ENCODE measurements at regions not wholly inside any gene's neighbourhood (a gene's known extent, or its start where the extent isn't known, plus 50 kb on each side); places are given as distances from the start of the nearest gene placed in this dataset.

DNA sequence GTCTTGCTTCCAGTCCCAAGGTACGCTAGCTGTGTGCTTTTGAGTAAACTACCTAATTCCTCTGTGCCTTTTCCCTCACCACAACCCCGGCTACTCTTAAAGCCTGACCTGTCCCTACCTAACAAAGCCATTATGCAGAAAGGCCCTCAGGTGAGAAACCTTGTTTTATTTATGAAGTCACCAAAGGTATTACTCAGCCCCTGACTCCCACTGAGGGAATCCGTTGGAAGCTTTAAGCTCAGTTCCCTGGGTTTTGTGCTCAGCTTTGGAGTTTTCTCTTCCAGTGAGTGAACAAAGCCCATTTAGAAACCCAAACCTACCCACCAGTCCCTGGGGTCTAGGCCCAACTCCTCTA is 90.9 kb downstream of the APIP start (continued):
- TF ChIP-seq, protein P1, sequence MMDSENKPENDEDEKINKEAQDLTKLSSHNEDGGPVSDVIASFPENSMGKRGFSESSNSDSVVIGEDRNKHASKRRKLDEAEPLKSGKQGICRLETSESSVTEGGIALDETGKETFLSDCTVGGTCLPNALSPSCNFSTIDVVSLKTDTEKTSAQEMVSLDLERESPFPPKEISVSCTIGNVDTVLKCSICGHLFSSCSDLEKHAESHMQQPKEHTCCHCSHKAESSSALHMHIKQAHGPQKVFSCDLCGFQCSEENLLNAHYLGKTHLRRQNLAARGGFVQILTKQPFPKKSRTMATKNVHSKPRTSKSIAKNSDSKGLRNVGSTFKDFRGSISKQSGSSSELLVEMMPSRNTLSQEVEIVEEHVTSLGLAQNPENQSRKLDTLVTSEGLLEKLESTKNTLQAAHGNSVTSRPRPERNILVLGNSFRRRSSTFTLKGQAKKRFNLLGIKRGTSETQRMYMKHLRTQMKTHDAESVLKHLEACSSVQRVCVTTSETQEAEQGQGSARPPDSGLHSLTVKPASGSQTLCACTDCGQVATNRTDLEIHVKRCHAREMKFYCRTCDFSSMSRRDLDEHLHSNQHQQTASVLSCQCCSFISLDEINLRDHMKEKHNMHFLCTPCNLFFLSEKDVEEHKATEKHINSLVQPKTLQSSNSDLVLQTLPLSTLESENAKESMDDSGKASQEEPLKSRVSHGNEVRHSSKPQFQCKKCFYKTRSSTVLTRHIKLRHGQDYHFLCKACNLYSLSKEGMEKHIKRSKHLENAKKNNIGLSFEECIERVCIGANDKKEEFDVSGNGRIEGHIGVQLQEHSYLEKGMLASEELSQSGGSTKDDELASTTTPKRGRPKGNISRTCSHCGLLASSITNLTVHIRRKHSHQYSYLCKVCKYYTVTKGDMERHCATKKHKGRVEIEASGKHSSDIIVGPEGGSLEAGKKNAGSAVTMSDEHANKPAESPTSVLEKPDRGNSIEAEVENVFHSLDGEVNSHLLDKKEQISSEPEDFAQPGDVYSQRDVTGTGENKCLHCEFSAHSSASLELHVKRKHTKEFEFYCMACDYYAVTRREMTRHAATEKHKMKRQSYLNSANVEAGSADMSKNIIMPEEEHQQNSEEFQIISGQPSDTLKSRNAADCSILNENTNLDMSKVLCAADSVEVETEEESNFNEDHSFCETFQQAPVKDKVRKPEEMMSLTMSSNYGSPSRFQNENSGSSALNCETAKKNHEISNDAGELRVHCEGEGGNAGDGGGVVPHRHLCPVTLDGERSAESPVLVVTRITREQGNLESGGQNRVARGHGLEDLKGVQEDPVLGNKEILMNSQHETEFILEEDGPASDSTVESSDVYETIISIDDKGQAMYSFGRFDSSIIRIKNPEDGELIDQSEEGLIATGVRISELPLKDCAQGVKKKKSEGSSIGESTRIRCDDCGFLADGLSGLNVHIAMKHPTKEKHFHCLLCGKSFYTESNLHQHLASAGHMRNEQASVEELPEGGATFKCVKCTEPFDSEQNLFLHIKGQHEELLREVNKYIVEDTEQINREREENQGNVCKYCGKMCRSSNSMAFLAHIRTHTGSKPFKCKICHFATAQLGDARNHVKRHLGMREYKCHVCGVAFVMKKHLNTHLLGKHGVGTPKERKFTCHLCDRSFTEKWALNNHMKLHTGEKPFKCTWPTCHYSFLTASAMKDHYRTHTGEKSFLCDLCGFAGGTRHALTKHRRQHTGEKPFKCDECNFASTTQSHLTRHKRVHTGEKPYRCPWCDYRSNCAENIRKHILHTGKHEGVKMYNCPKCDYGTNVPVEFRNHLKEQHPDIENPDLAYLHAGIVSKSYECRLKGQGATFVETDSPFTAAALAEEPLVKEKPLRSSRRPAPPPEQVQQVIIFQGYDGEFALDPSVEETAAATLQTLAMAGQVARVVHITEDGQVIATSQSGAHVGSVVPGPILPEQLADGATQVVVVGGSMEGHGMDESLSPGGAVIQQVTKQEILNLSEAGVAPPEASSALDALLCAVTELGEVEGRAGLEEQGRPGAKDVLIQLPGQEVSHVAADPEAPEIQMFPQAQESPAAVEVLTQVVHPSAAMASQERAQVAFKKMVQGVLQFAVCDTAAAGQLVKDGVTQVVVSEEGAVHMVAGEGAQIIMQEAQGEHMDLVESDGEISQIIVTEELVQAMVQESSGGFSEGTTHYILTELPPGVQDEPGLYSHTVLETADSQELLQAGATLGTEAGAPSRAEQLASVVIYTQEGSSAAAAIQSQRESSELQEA (CRISPR knock-in tag; IDR thresholded peaks at IDR 0.05; ENCODE audit: not compliant biosample characterization): peak; percentile 43

DNA sequence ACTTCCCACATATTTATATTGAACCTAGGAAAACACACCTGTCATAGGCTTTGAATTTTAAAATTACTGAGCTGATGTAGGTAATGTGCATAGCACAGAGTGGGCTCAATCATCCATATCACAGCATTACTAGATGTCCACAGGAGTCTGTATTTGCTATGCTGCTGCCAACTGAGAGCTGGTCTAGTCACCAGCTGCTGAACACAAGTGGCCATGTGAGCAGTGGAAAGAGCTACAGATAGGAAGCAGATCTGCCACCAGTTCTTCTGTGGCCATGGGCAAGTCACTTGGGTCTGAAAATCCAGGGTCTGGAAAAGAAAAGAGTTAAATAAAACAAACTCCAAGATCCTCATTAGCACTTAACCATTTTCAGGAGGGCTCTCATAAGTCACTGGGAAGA is 91.8 kb downstream of the APIP start:
- DNase-seq (ENCODE audit: low spot score) (no peak), ATAC-seq (no peak), FAIRE-seq (no peak)
- H3K27me3 ChIP-seq (ENCODE audit: control insufficient read depth in 1 of 2, insufficient read depth in 2 of 2, low read length in 2 of 2): no peaks in the 10 kb centered on the region
- H3K36me3 ChIP-seq (replicated peaks in 1 of 2; ENCODE audit: control insufficient read depth in 1 of 2, insufficient read depth in 2 of 2, low read length in 2 of 2): no peaks in the 10 kb centered on the region
- POLR2A ChIA-PET: interaction anchor here (1.1 to 2.7 kb wide), 3 partner anchors 15 to 224 kb away, joined by 3 to 13 read pairs (median 6); no protein-coding TSS in a partner anchor
- no peaks in the 10 kb centered on the region for H4K20me1 ChIP-seq (ENCODE audit: insufficient read depth, low read length)
- H3K27ac ChIP-seq (ENCODE audit: extremely low read length, insufficient read depth, low read length): peak overlapping the region; percentile 92
- intact Hi-C loops (cut with micrococcal nuclease; ENCODE audit: unreplicated experiment) (loop anchor here (2.0 kb wide), 1 partner anchor 238 kb away; no protein-coding TSS in a partner anchor), in situ Hi-C loops (cut with HindIII; ENCODE audit: extremely low pct_ligation_motif_present, low pct_unique_long_range_greater_than_20kb) (no loop called here)
- TF ChIP-seq, protein P2, sequence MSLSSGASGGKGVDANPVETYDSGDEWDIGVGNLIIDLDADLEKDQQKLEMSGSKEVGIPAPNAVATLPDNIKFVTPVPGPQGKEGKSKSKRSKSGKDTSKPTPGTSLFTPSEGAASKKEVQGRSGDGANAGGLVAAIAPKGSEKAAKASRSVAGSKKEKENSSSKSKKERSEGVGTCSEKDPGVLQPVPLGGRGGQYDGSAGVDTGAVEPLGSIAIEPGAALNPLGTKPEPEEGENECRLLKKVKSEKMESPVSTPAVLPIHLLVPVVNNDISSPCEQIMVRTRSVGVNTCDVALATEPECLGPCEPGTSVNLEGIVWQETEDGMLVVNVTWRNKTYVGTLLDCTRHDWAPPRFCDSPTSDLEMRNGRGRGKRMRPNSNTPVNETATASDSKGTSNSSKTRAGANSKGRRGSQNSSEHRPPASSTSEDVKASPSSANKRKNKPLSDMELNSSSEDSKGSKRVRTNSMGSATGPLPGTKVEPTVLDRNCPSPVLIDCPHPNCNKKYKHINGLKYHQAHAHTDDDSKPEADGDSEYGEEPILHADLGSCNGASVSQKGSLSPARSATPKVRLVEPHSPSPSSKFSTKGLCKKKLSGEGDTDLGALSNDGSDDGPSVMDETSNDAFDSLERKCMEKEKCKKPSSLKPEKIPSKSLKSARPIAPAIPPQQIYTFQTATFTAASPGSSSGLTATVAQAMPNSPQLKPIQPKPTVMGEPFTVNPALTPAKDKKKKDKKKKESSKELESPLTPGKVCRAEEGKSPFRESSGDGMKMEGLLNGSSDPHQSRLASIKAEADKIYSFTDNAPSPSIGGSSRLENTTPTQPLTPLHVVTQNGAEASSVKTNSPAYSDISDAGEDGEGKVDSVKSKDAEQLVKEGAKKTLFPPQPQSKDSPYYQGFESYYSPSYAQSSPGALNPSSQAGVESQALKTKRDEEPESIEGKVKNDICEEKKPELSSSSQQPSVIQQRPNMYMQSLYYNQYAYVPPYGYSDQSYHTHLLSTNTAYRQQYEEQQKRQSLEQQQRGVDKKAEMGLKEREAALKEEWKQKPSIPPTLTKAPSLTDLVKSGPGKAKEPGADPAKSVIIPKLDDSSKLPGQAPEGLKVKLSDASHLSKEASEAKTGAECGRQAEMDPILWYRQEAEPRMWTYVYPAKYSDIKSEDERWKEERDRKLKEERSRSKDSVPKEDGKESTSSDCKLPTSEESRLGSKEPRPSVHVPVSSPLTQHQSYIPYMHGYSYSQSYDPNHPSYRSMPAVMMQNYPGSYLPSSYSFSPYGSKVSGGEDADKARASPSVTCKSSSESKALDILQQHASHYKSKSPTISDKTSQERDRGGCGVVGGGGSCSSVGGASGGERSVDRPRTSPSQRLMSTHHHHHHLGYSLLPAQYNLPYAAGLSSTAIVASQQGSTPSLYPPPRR (CRISPR knock-in tag; IDR thresholded peaks at IDR 0.05; ENCODE audit: borderline replicate concordance): no peak
- TF ChIP-seq JDP2 (CRISPR knock-in tag; IDR thresholded peaks at IDR 0.05; ENCODE audit: borderline replicate concordance): no peak
- TF ChIP-seq ZNF10 (CRISPR knock-in tag; IDR thresholded peaks at IDR 0.05; ENCODE audit: borderline replicate concordance, low read depth): no peak
- TF ChIP-seq, protein P3, sequence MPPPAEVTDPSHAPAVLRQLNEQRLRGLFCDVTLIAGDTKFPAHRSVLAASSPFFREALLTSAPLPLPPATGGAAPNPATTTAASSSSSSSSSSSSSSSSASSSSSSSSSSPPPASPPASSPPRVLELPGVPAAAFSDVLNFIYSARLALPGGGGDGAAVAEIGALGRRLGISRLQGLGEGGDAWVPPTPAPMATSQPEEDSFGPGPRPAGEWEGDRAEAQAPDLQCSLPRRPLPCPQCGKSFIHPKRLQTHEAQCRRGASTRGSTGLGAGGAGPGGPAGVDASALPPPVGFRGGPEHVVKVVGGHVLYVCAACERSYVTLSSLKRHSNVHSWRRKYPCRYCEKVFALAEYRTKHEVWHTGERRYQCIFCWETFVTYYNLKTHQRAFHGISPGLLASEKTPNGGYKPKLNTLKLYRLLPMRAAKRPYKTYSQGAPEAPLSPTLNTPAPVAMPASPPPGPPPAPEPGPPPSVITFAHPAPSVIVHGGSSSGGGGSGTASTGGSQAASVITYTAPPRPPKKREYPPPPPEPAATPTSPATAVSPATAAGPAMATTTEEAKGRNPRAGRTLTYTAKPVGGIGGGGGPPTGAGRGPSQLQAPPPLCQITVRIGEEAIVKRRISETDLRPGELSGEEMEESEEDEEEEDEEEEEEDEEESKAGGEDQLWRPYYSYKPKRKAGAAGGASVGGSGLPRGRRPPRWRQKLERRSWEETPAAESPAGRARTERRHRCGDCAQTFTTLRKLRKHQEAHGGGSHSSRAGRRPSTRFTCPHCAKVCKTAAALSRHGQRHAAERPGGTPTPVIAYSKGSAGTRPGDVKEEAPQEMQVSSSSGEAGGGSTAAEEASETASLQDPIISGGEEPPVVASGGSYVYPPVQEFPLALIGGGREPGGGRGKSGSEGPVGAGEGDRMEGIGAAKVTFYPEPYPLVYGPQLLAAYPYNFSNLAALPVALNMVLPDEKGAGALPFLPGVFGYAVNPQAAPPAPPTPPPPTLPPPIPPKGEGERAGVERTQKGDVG (CRISPR knock-in tag; IDR thresholded peaks at IDR 0.05; ENCODE audit: borderline replicate concordance): 0 out of 2 replicates have a peak, but pooled peaks have one; percentile 16
- no peak for TF ChIP-seq SSRP1 (CRISPR knock-in tag; IDR thresholded peaks at IDR 0.05)
- H3K79me2 ChIP-seq (ENCODE audit: insufficient read depth, low read length): no peaks in the 10 kb centered on the region
- H3K4me3 ChIP-seq (replicated peaks in 1 of 3; ENCODE audit: insufficient read depth in 1 of 3, low read depth in 2 of 3, low read length in 3 of 3): peak overlapping the region in 1 of 3 experiments; percentile 38; a peak in 1 of 6 replicates
- no TSS peak for BruUV-seq (replicated peaks)
- CTCF ChIA-PET (ENCODE audit: low intra/inter-chr PET ratio, low total read pairs): no interaction called here
- peaks cover 55% of the 10 kb centered on the region for H3K4me1 ChIP-seq (ENCODE audit: insufficient read depth, low read length)
- H3K9ac ChIP-seq (ENCODE audit: insufficient read depth, low read depth, low read length): peak overlapping the region; percentile 82
- H3K4me2 ChIP-seq (ENCODE audit: low read depth, low read length): peak overlapping the region; percentile 76
- H3K9me3 ChIP-seq (ENCODE audit: low read length): no peaks in the 10 kb centered on the region
- no peak overlapping the region for H2AFZ ChIP-seq (ENCODE audit: low read length)
